ENCODE measurements at regions not wholly inside any gene's neighbourhood (a gene's known extent, or its start where the extent isn't known, plus 50 kb on each side); places are given as distances from the start of the nearest gene placed in this dataset.

DNA sequence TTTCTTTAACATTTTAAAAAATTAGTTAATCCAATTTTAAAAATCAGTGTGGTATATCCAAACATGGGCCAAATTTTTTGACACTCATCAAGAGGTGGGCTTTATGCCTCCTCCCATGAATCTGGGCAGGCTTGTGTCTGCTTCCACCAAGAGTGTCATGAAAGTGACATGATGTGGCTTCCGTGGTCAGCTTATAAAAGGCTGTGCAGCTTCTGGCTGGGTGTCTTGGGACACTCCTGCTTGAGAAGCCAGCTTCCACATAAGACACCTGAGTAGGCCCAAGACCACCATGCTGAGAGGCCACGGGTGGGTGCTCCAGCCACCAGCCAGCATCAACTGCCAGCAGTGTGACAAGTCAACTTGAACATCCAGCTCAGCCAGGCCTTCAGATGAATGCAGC lies 74.3 kb upstream of the RUNX3 start:
- intact Hi-C loops (cut with micrococcal nuclease; ENCODE audit: unreplicated experiment), result no loop called here
- no TSS peak for BruUV-seq (replicated peaks)
- Histone ChIP-seq H3K27ac (ENCODE audit: low read length) (no peak overlapping the region), H3K4me3 (ENCODE audit: low read depth in 2 of 2, low read length in 2 of 2) (no peak overlapping the region), H3K4me1 (ENCODE audit: control insufficient read depth, insufficient read depth, low read length) (no peaks in the 10 kb centered on the region), H3K36me3 (ENCODE audit: control insufficient read depth, insufficient read depth, low read length) (no peaks in the 10 kb centered on the region), H3K9me3 (ENCODE audit: control insufficient read depth, insufficient read depth, low read depth, low read length) (no peaks in the 10 kb centered on the region), H3K27me3 (ENCODE audit: control insufficient read depth, insufficient read depth, low read length) (no peaks in the 10 kb centered on the region)
- DNase-seq (ENCODE audit: low read depth, low spot score) (no peak), ATAC-seq (no peak)
- TF ChIP-seq TCF7L2 (IDR thresholded peaks at IDR 0.05; ENCODE audit: low read depth, low read length) (no peak), SIN3A (IDR thresholded peaks at IDR 0.05; ENCODE audit: borderline replicate concordance, insufficient read depth, low read depth, low read length) (no peak), POLR2AphosphoS5 (IDR thresholded peaks at IDR 0.05; ENCODE audit: low read depth, low read length) (no peak)
- in situ Hi-C loops (cut with HindIII; ENCODE audit: low pct_unique_long_range_greater_than_20kb, low sequenced_read_pairs), result no loop called here
- POLR2A ChIA-PET, result no interaction called here
- CTCF ChIA-PET, result no interaction called here

DNA sequence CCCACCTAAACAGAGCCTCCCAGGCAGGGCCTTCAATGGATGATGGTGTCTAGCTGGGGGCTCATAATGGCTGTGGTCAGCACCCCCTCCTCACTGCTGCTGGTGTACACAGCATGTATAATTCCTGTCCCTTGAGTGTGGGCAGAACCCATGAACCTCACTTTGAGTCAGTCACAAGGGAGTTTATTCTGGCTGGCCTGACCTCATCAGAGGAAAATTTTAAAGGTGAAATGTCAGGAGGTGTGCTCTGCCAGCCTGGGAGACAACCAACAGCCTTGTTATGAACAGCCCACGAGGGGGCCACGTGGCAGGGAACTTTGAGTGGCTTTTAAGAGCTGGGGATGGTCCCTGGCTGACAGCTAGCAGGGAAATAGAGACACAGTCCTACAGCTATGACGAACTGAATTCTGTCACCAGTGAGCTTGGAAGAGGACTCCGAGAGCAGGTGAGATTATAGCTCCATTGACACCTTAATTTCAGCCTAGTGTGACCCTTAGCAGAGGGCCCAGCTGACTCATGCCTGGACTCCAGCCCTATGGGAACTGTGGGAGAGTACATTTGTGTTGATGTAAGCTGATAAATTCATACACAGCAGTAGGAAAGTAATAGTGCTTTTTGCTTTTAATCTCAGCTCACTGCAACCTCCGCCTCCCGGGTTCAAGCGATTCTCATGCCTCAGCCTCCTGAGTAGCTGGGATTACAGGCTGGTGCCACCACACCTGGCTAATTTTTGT lies 73.5 kb upstream of the RUNX3 start:
- CTCF ChIA-PET, result no interaction called here
- intact Hi-C loops (cut with micrococcal nuclease; ENCODE audit: unreplicated experiment) (no loop called here), in situ Hi-C loops (cut with HindIII; ENCODE audit: low pct_unique_long_range_greater_than_20kb, low sequenced_read_pairs) (no loop called here)
- H3K4me1 ChIP-seq (ENCODE audit: control insufficient read depth, insufficient read depth, low read length), result no peaks in the 10 kb centered on the region
- no peaks in the 10 kb centered on the region for H3K9me3 ChIP-seq (ENCODE audit: control insufficient read depth, insufficient read depth, low read depth, low read length)
- H3K27ac ChIP-seq (ENCODE audit: low read length), result no peak overlapping the region
- ATAC-seq (no peak), DNase-seq (ENCODE audit: low read depth, low spot score) (no peak)
- BruUV-seq (replicated peaks), result no TSS peak
- TF ChIP-seq POLR2AphosphoS5 (IDR thresholded peaks at IDR 0.05; ENCODE audit: low read depth, low read length), result no peak
- no peak for TF ChIP-seq TCF7L2 (IDR thresholded peaks at IDR 0.05; ENCODE audit: low read depth, low read length)
- no peak for TF ChIP-seq CTCF (IDR thresholded peaks at IDR 0.05)
- TF ChIP-seq, protein P1, sequence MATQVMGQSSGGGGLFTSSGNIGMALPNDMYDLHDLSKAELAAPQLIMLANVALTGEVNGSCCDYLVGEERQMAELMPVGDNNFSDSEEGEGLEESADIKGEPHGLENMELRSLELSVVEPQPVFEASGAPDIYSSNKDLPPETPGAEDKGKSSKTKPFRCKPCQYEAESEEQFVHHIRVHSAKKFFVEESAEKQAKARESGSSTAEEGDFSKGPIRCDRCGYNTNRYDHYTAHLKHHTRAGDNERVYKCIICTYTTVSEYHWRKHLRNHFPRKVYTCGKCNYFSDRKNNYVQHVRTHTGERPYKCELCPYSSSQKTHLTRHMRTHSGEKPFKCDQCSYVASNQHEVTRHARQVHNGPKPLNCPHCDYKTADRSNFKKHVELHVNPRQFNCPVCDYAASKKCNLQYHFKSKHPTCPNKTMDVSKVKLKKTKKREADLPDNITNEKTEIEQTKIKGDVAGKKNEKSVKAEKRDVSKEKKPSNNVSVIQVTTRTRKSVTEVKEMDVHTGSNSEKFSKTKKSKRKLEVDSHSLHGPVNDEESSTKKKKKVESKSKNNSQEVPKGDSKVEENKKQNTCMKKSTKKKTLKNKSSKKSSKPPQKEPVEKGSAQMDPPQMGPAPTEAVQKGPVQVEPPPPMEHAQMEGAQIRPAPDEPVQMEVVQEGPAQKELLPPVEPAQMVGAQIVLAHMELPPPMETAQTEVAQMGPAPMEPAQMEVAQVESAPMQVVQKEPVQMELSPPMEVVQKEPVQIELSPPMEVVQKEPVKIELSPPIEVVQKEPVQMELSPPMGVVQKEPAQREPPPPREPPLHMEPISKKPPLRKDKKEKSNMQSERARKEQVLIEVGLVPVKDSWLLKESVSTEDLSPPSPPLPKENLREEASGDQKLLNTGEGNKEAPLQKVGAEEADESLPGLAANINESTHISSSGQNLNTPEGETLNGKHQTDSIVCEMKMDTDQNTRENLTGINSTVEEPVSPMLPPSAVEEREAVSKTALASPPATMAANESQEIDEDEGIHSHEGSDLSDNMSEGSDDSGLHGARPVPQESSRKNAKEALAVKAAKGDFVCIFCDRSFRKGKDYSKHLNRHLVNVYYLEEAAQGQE (IDR thresholded peaks at IDR 0.05; ENCODE audit: insufficient read depth in 1 of 2, low read depth in 2 of 2, low read length in 1 of 2), result no peak
- TF ChIP-seq SIN3A (IDR thresholded peaks at IDR 0.05; ENCODE audit: borderline replicate concordance, insufficient read depth, low read depth, low read length), result no peak
- no peaks in the 10 kb centered on the region for H3K27me3 ChIP-seq (ENCODE audit: control insufficient read depth, insufficient read depth, low read length)
- POLR2A ChIA-PET, result no interaction called here
- no peaks in the 10 kb centered on the region for H3K36me3 ChIP-seq (ENCODE audit: control insufficient read depth, insufficient read depth, low read length)
- no peak overlapping the region for H3K4me3 ChIP-seq (ENCODE audit: low read depth in 2 of 2, low read length in 2 of 2)

GRCh38 chr1:25003000-25003399 lies 72.9 kb upstream of the RUNX3 start:
- no TSS peak for BruUV-seq (replicated peaks)
- H3K36me3 ChIP-seq (ENCODE audit: control insufficient read depth, insufficient read depth, low read length), result no peaks in the 10 kb centered on the region
- ATAC-seq (no peak), DNase-seq (ENCODE audit: low read depth, low spot score) (no peak)
- ChIA-PET CTCF (no interaction called here), POLR2A (no interaction called here)
- H3K9me3 ChIP-seq (ENCODE audit: control insufficient read depth, insufficient read depth, low read depth, low read length), result no peaks in the 10 kb centered on the region
- in situ Hi-C loops (cut with HindIII; ENCODE audit: low pct_unique_long_range_greater_than_20kb, low sequenced_read_pairs), result no loop called here
- TF ChIP-seq POLR2AphosphoS5 (IDR thresholded peaks at IDR 0.05; ENCODE audit: low read depth, low read length) (no peak), SIN3A (IDR thresholded peaks at IDR 0.05; ENCODE audit: borderline replicate concordance, insufficient read depth, low read depth, low read length) (no peak), TCF7L2 (IDR thresholded peaks at IDR 0.05; ENCODE audit: low read depth, low read length) (no peak), CTCF (IDR thresholded peaks at IDR 0.05) (no peak)
- TF ChIP-seq, protein P1 (IDR thresholded peaks at IDR 0.05; ENCODE audit: insufficient read depth in 1 of 2, low read depth in 2 of 2, low read length in 1 of 2), result no peak
- no peaks in the 10 kb centered on the region for H3K27me3 ChIP-seq (ENCODE audit: control insufficient read depth, insufficient read depth, low read length)
- no peaks in the 10 kb centered on the region for H3K4me1 ChIP-seq (ENCODE audit: control insufficient read depth, insufficient read depth, low read length)
- no peak overlapping the region for H3K4me3 ChIP-seq (ENCODE audit: low read depth in 2 of 2, low read length in 2 of 2)
- H3K27ac ChIP-seq (ENCODE audit: low read length), result no peak overlapping the region
- intact Hi-C loops (cut with micrococcal nuclease; ENCODE audit: unreplicated experiment), result no loop called here
